ENCODE measurements at regions not wholly inside any gene's neighbourhood (a gene's known extent, or its start where the extent isn't known, plus 50 kb on each side); places are given as distances from the start of the nearest gene placed in this dataset.

GRCh38 chr12:4145990-4146859, 127.3 kb upstream of the CCND2 start:
- TF ChIP-seq CHD2 (IDR thresholded peaks at IDR 0.05; ENCODE audit: low read length, partially characterized antibody) (no peak), TCF12 (IDR thresholded peaks at IDR 0.05) (no peak), ELF1 (IDR thresholded peaks at IDR 0.05) (no peak), MAX (IDR thresholded peaks at IDR 0.05; ENCODE audit: low read depth) (no peak), EP300 (IDR thresholded peaks at IDR 0.05; ENCODE audit: borderline replicate concordance in 1 of 2, low read depth in 1 of 2, low read length in 1 of 2) (no peak), PBX3 (IDR thresholded peaks at IDR 0.05) (no peak), MEF2A (IDR thresholded peaks at IDR 0.05; ENCODE audit: borderline replicate concordance, low read depth) (no peak)
- no peaks in the 10 kb centered on the region for H3K4me1 ChIP-seq (ENCODE audit: control insufficient read depth in 1 of 2, insufficient read depth in 2 of 2, low read depth in 1 of 2, low read length in 1 of 2)
- CTCF ChIA-PET, result interaction anchor here (1.1 kb wide), 1 partner anchor 130 kb away, joined by 3 read pairs; no protein-coding TSS in a partner anchor
- H3K4me2 ChIP-seq, result no peak overlapping the region
- no peaks in the 10 kb centered on the region for H3F3A ChIP-seq (replicated peaks; ENCODE audit: insufficient read depth)
- H3K36me3 ChIP-seq (replicated peaks in 1 of 2; ENCODE audit: control insufficient read depth in 1 of 2, insufficient read depth in 2 of 2, low read length in 1 of 2), result no peaks in the 10 kb centered on the region
- no peaks in the 10 kb centered on the region for H3K9me3 ChIP-seq
- no peaks in the 10 kb centered on the region for H4K20me1 ChIP-seq (ENCODE audit: insufficient read depth)
- H3K9me2 ChIP-seq, result no peaks in the 10 kb centered on the region
- no peak for DNase-seq
- POLR2A ChIA-PET, result no interaction called here
- no peak overlapping the region for H3K4me3 ChIP-seq (ENCODE audit: low read depth in 2 of 2, low read length in 1 of 2)
- peaks cover 28% of the 10 kb centered on the region; the same call in 1 of the 2 replicates for H3K27me3 ChIP-seq (ENCODE audit: insufficient read depth)
- no peak overlapping the region for H3K9ac ChIP-seq
- no peaks in the 10 kb centered on the region for H3K79me2 ChIP-seq (ENCODE audit: insufficient read depth)
- no peak overlapping the region for H3K27ac ChIP-seq (ENCODE audit: low read depth in 2 of 2, low read length in 1 of 2)
- under 1% methylated on average over 15 of the region's 15 CpGs for WGBS (ENCODE audit: low lambda C conversion rate)
- H2AFZ ChIP-seq (ENCODE audit: low read depth), result no peak overlapping the region

- Histone ChIP-seq H3K9ac (no peak overlapping the region), H2AFZ (ENCODE audit: low read depth) (no peak overlapping the region), H3K4me3 (ENCODE audit: low read depth in 2 of 2, low read length in 1 of 2) (no peak overlapping the region), H3K4me1 (ENCODE audit: control insufficient read depth in 1 of 2, insufficient read depth in 2 of 2, low read depth in 1 of 2, low read length in 1 of 2) (no peaks in the 10 kb centered on the region), H3K27ac (ENCODE audit: low read depth in 2 of 2, low read length in 1 of 2) (no peak overlapping the region), H3K4me2 (no peak overlapping the region), H3K79me2 (ENCODE audit: insufficient read depth) (no peaks in the 10 kb centered on the region), H3K27me3 (ENCODE audit: insufficient read depth) (peaks cover 28% of the 10 kb centered on the region; the same call in 1 of the 2 replicates), H3K36me3 (replicated peaks in 1 of 2; ENCODE audit: control insufficient read depth in 1 of 2, insufficient read depth in 2 of 2, low read length in 1 of 2) (no peaks in the 10 kb centered on the region), H4K20me1 (ENCODE audit: insufficient read depth) (no peaks in the 10 kb centered on the region), H3F3A (replicated peaks; ENCODE audit: insufficient read depth) (no peaks in the 10 kb centered on the region), H3K9me3 (no peaks in the 10 kb centered on the region), H3K9me2 (no peaks in the 10 kb centered on the region)
- DNase-seq, result no peak
- ChIA-PET POLR2A (interaction anchor here (0.6 kb wide), 1 partner anchor 236 kb away, joined by 3 read pairs; no protein-coding TSS in a partner anchor), CTCF (interaction anchor here (0.9 to 2.6 kb wide), 3 partner anchors 10 to 133 kb away, joined by 3 to 10 read pairs (median 3); no protein-coding TSS in a partner anchor)
- 8% methylated on average over 2 of the region's 2 CpGs for WGBS (ENCODE audit: low lambda C conversion rate)
- TF ChIP-seq USF2 (IDR thresholded peaks at IDR 0.05; ENCODE audit: borderline replicate concordance, low read depth, low read length) (no peak), ZBTB33 (IDR thresholded peaks at IDR 0.05; ENCODE audit: borderline replicate concordance, low read depth) (no peak), JUND (IDR thresholded peaks at IDR 0.05) (no peak), RXRA (IDR thresholded peaks at IDR 0.05; ENCODE audit: borderline replicate concordance, low read depth) (no peak), NFIC (IDR thresholded peaks at IDR 0.05; ENCODE audit: borderline replicate concordance) (no peak), GATA2 (CRISPR knock-in tag; IDR thresholded peaks at IDR 0.05) (no peak), SMC3 (IDR thresholded peaks at IDR 0.05; ENCODE audit: low read depth, low read length) (no peak), RAD21 (IDR thresholded peaks at IDR 0.05; ENCODE audit: low read length) (no peak), PBX3 (IDR thresholded peaks at IDR 0.05) (no peak), FOSL2 (IDR thresholded peaks at IDR 0.05; ENCODE audit: borderline replicate concordance, low read depth) (no peak), GABPA (IDR thresholded peaks at IDR 0.05; ENCODE audit: low read depth) (no peak), CTCF (IDR thresholded peaks at IDR 0.05) (no peak), MEF2A (IDR thresholded peaks at IDR 0.05; ENCODE audit: borderline replicate concordance, low read depth) (no peak), RFX5 (IDR thresholded peaks at IDR 0.05; ENCODE audit: low read length) (no peak), POLR2AphosphoS5 (IDR thresholded peaks at IDR 0.05; ENCODE audit: low read depth, low read length) (no peak)
These were observed 128.9 kb upstream of the CCND2 start for GRCh38 chr12:4144676-4145075.
